Central memory CD8-positive, alpha-beta T cell (primary cell): ENCODE measurements at regions not wholly inside any gene's neighbourhood (a gene's known extent, or its start where the extent isn't known, plus 50 kb on each side); places are given as distances from the start of the nearest gene placed in this dataset.

Experiments used
- ATAC-seq: fragments of 150-1000 bp; cut with Tn5 transposase; replicated peaks from 2 replicates; pipeline ENCODE4 v1.10.0; 2022; ENCODE audit warnings: mild to moderate bottlenecking, moderate FRiP score, moderate number of reproducible peaks; ENCODE audit not compliant: poor library complexity, severe bottlenecking; ENCODE audit errors: extremely low read depth
- DNase-seq, 2 donors: peaks; one replicate each; pipeline ENCODE4 v3.0.0; 2021; ENCODE audit warnings: low spot score in 2 of 2
- H3K27ac Mint-ChIP-seq: one replicate; pipeline ENCODE4 v1.8.0; 2022; ENCODE audit warnings: low read depth, mild to moderate bottlenecking, moderate library complexity, mixed read lengths
- H3K27me3 Mint-ChIP-seq: one replicate; pipeline ENCODE4 v1.8.0; 2022; ENCODE audit warnings: mixed read lengths
- H3K36me3 Mint-ChIP-seq: one replicate; pipeline ENCODE4 v1.8.0; 2022; ENCODE audit warnings: mild to moderate bottlenecking, moderate library complexity, mixed read lengths; ENCODE audit not compliant: insufficient read depth
- H3K4me1 Mint-ChIP-seq: one replicate; pipeline ENCODE4 v1.8.0; 2022; ENCODE audit warnings: mixed read lengths
- H3K4me3 Mint-ChIP-seq: one replicate; pipeline ENCODE4 v1.8.0; 2022; ENCODE audit warnings: mild to moderate bottlenecking, moderate library complexity, mixed read lengths
- H3K9me3 Mint-ChIP-seq: one replicate; pipeline ENCODE4 v1.8.0; 2022; ENCODE audit warnings: mixed read lengths

GRCh38 chr4:126954537-126955291 lies 678.0 kb upstream of the INTU start:
- no peak for ATAC-seq

GRCh38 chr4:126955292-126956183 lies 677.2 kb upstream of the INTU start:
- peaks cover 7% of the 10 kb centered on the region for H3K9me3 Mint-ChIP-seq
- no peaks in the 10 kb centered on the region for H3K4me1 Mint-ChIP-seq
- no peak overlapping the region for H3K27ac Mint-ChIP-seq
- H3K36me3 Mint-ChIP-seq = no peaks in the 10 kb centered on the region
- no peak for DNase-seq
- no peaks in the 10 kb centered on the region for H3K27me3 Mint-ChIP-seq
- H3K4me3 Mint-ChIP-seq = no peak overlapping the region
- no peak for ATAC-seq

More at GRCh38 chr4:126954537-126955291, 678.0 kb upstream of the INTU start:
- Mint-ChIP-seq H3K4me1 (no peaks in the 10 kb centered on the region), H3K27ac (no peak overlapping the region), H3K9me3 (peaks cover 10% of the 10 kb centered on the region), H3K4me3 (no peak overlapping the region), H3K36me3 (no peaks in the 10 kb centered on the region), H3K27me3 (no peaks in the 10 kb centered on the region)
- no peak for DNase-seq

GRCh38 chr4:126956184-126956897 lies 676.4 kb upstream of the INTU start:
- Mint-ChIP-seq H3K4me1 (no peaks in the 10 kb centered on the region), H3K36me3 (no peaks in the 10 kb centered on the region), H3K27ac (no peak overlapping the region), H3K4me3 (no peak overlapping the region), H3K9me3 (peaks cover 5% of the 10 kb centered on the region), H3K27me3 (no peaks in the 10 kb centered on the region)
- ATAC-seq = no peak
- DNase-seq = no peak

GRCh38 chr4:126957556-126957955 lies 675.2 kb upstream of the INTU start:
- Mint-ChIP-seq H3K36me3 (no peaks in the 10 kb centered on the region), H3K27ac (no peak overlapping the region), H3K4me1 (no peaks in the 10 kb centered on the region), H3K9me3 (peaks cover 10% of the 10 kb centered on the region), H3K4me3 (no peak overlapping the region), H3K27me3 (no peaks in the 10 kb centered on the region)
- DNase-seq (no peak), ATAC-seq (no peak)

GRCh38 chr4:126957987-126958386 lies 674.8 kb upstream of the INTU start:
- Mint-ChIP-seq H3K9me3 (peaks cover 10% of the 10 kb centered on the region), H3K36me3 (no peaks in the 10 kb centered on the region), H3K4me3 (no peak overlapping the region), H3K27ac (no peak overlapping the region), H3K27me3 (no peaks in the 10 kb centered on the region), H3K4me1 (no peaks in the 10 kb centered on the region)
- ATAC-seq (no peak), DNase-seq (no peak)

- DNase-seq (no peak), ATAC-seq (no peak)
- H3K27ac Mint-ChIP-seq = no peak overlapping the region
- H3K36me3 Mint-ChIP-seq = no peaks in the 10 kb centered on the region
- no peaks in the 10 kb centered on the region for H3K27me3 Mint-ChIP-seq
- H3K4me1 Mint-ChIP-seq = no peaks in the 10 kb centered on the region
- H3K9me3 Mint-ChIP-seq = peaks cover 10% of the 10 kb centered on the region
- H3K4me3 Mint-ChIP-seq = no peak overlapping the region
These were observed 674.3 kb upstream of the INTU start for GRCh38 chr4:126958482-126958881.

- DNase-seq (no peak), ATAC-seq (no peak)
- Mint-ChIP-seq H3K27me3 (no peaks in the 10 kb centered on the region), H3K4me3 (no peak overlapping the region), H3K4me1 (no peaks in the 10 kb centered on the region), H3K36me3 (no peaks in the 10 kb centered on the region), H3K9me3 (peaks cover 16% of the 10 kb centered on the region), H3K27ac (no peak overlapping the region)
These were observed 673.6 kb upstream of the INTU start for GRCh38 chr4:126959056-126959745.

- no peaks in the 10 kb centered on the region for H3K27me3 Mint-ChIP-seq
- H3K4me1 Mint-ChIP-seq = no peaks in the 10 kb centered on the region
- DNase-seq = no peak
- no peaks in the 10 kb centered on the region for H3K36me3 Mint-ChIP-seq
- H3K4me3 Mint-ChIP-seq = no peak overlapping the region
- no peak for ATAC-seq
- peaks cover 14% of the 10 kb centered on the region for H3K9me3 Mint-ChIP-seq
- H3K27ac Mint-ChIP-seq = no peak overlapping the region
These were observed 672.0 kb upstream of the INTU start for GRCh38 chr4:126960760-126961159.

GRCh38 chr4:126961661-126962060 lies 671.1 kb upstream of the INTU start:
- DNase-seq = no peak
- Mint-ChIP-seq H3K27ac (no peak overlapping the region), H3K27me3 (no peaks in the 10 kb centered on the region), H3K4me1 (no peaks in the 10 kb centered on the region), H3K36me3 (no peaks in the 10 kb centered on the region), H3K9me3 (peaks cover 14% of the 10 kb centered on the region), H3K4me3 (no peak overlapping the region)
- no peak for ATAC-seq

GRCh38 chr4:126965877-126966276 lies 666.9 kb upstream of the INTU start:
- peaks cover 20% of the 10 kb centered on the region for H3K9me3 Mint-ChIP-seq
- peaks cover 3% of the 10 kb centered on the region for H3K36me3 Mint-ChIP-seq
- no peaks in the 10 kb centered on the region for H3K27me3 Mint-ChIP-seq
- no peak overlapping the region for H3K4me3 Mint-ChIP-seq
- H3K27ac Mint-ChIP-seq = no peak overlapping the region
- DNase-seq (no peak), ATAC-seq (no peak)
- no peaks in the 10 kb centered on the region for H3K4me1 Mint-ChIP-seq

GRCh38 chr4:126969360-126970235 lies 663.2 kb upstream of the INTU start:
- Mint-ChIP-seq H3K4me1 (no peaks in the 10 kb centered on the region), H3K36me3 (peaks cover 3% of the 10 kb centered on the region), H3K4me3 (no peak overlapping the region), H3K27me3 (no peaks in the 10 kb centered on the region), H3K27ac (no peak overlapping the region), H3K9me3 (peaks cover 13% of the 10 kb centered on the region)
- ATAC-seq = no peak
- DNase-seq = no peak
